GM18867 (cell line): ENCODE measurements at regions not wholly inside any gene's neighbourhood (a gene's known extent, or its start where the extent isn't known, plus 50 kb on each side); places are given as distances from the start of the nearest gene placed in this dataset.
A peak's percentile ranks its signal among the peaks of the same experiment; 100 is the strongest.
"Not testable (repeated sequence)": the region's sequence is repeated elsewhere in the genome, so short reads cannot be mapped to it uniquely, and the experiment has no call there.

Experiments used
- ATAC-seq: cut with Tn5 transposase; IDR thresholded peaks from one replicate; pipeline ENCODE4 v1.9.1; 2021; ENCODE audit warnings: mild to moderate bottlenecking, moderate library complexity; ENCODE audit not compliant: unreplicated experiment

GRCh38 chr2:200199576-200200263 is 106.8 kb upstream of the SPATS2L start:
- no peak for ATAC-seq

- not testable (repeated sequence) for ATAC-seq
Measured at GRCh38 chr2:200201839-200202238, 104.7 kb upstream of the SPATS2L start.

GRCh38 chr2:200203381-200203827 is 103.1 kb upstream of the SPATS2L start:
- ATAC-seq: no peak

GRCh38 chr2:200208041-200208440 is 98.5 kb upstream of the SPATS2L start:
- no peak for ATAC-seq

- ATAC-seq: no peak
Measured at GRCh38 chr2:200209030-200209429, 97.5 kb upstream of the SPATS2L start.

GRCh38 chr2:200211643-200212042 is 94.8 kb upstream of the SPATS2L start:
- no peak for ATAC-seq

GRCh38 chr2:200212862-200213425 is 93.5 kb upstream of the SPATS2L start:
- ATAC-seq: no peak

GRCh38 chr2:200216310-200216709 is 90.2 kb upstream of the SPATS2L start:
- ATAC-seq: no peak

- peak; percentile 65 for ATAC-seq
Measured at GRCh38 chr2:200217320-200217719, 89.2 kb upstream of the SPATS2L start.

- no peak for ATAC-seq
Measured at GRCh38 chr2:200218645-200219044, 87.8 kb upstream of the SPATS2L start.

- no peak for ATAC-seq
Measured at GRCh38 chr2:200219309-200220113, 87.0 kb upstream of the SPATS2L start.

- ATAC-seq: no peak
Measured at GRCh38 chr2:200220251-200220650, 86.2 kb upstream of the SPATS2L start.

- no peak for ATAC-seq
Measured at GRCh38 chr2:200221055-200221955, 85.2 kb upstream of the SPATS2L start.

GRCh38 chr2:200222791-200223190 is 83.7 kb upstream of the SPATS2L start:
- no peak for ATAC-seq

- ATAC-seq: no peak
Measured at GRCh38 chr2:200223205-200223784, 83.2 kb upstream of the SPATS2L start.

- ATAC-seq: no peak
Measured at GRCh38 chr2:200225951-200226350, 80.5 kb upstream of the SPATS2L start.

GRCh38 chr2:200226451-200227426 is 79.8 kb upstream of the SPATS2L start:
- no peak for ATAC-seq

GRCh38 chr2:200230716-200231115 is 75.8 kb upstream of the SPATS2L start:
- no peak for ATAC-seq

GRCh38 chr2:200235533-200235932 is 71.0 kb upstream of the SPATS2L start:
- no peak for ATAC-seq
